ENCODE measurements at regions not wholly inside any gene's neighbourhood (a gene's known extent, or its start where the extent isn't known, plus 50 kb on each side); places are given as distances from the start of the nearest gene placed in this dataset.

GRCh38 chr14:44639781-44640385 lies 132.8 kb upstream of the FSCB start:
- TF ChIP-seq, protein P1, sequence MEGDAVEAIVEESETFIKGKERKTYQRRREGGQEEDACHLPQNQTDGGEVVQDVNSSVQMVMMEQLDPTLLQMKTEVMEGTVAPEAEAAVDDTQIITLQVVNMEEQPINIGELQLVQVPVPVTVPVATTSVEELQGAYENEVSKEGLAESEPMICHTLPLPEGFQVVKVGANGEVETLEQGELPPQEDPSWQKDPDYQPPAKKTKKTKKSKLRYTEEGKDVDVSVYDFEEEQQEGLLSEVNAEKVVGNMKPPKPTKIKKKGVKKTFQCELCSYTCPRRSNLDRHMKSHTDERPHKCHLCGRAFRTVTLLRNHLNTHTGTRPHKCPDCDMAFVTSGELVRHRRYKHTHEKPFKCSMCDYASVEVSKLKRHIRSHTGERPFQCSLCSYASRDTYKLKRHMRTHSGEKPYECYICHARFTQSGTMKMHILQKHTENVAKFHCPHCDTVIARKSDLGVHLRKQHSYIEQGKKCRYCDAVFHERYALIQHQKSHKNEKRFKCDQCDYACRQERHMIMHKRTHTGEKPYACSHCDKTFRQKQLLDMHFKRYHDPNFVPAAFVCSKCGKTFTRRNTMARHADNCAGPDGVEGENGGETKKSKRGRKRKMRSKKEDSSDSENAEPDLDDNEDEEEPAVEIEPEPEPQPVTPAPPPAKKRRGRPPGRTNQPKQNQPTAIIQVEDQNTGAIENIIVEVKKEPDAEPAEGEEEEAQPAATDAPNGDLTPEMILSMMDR (IDR thresholded peaks at IDR 0.05), result no peak
- Histone ChIP-seq H3K36me3 (no peaks in the 10 kb centered on the region), H3K27me3 (no peaks in the 10 kb centered on the region), H3K9me3 (no peaks in the 10 kb centered on the region), H3K27ac (no peak overlapping the region), H3K4me1 (ENCODE audit: control insufficient read depth in 1 of 2, insufficient read depth in 1 of 2, low read depth in 1 of 2, low read length in 1 of 2) (no peaks in the 10 kb centered on the region), H3K4me3 (ENCODE audit: low read depth in 1 of 2, low read length in 1 of 2) (no peak overlapping the region)

- Histone ChIP-seq H3K27me3 (no peaks in the 10 kb centered on the region), H3K27ac (no peak overlapping the region), H3K4me3 (ENCODE audit: low read depth in 1 of 2, low read length in 1 of 2) (no peak overlapping the region), H3K36me3 (no peaks in the 10 kb centered on the region), H3K4me1 (ENCODE audit: control insufficient read depth in 1 of 2, insufficient read depth in 1 of 2, low read depth in 1 of 2, low read length in 1 of 2) (no peaks in the 10 kb centered on the region), H3K9me3 (no peaks in the 10 kb centered on the region)
- TF ChIP-seq, protein P1 (IDR thresholded peaks at IDR 0.05), result no peak
These were observed 127.6 kb upstream of the FSCB start for GRCh38 chr14:44634692-44635091.

DNA sequence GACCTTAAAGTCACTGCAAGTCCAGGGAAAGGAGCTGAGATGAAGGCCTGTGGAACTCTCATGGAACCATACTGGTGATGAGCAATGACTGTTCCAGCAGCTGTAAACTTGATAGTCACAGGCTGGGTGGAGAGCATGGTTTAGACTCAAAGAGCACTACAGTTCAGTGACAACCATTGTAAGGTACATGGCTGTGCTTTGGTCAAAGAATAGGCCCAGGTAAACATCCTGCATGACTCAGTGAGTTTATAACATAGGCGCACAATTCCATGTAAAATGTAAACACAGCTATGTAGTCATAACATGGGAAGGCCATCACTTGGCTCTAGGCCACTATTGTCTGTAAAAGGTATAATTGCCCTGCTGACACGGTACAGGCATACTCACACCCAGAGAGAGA lies 119.3 kb upstream of the FSCB start:
- H3K4me3 ChIP-seq (ENCODE audit: low read depth in 1 of 2, low read length in 1 of 2), result no peak overlapping the region
- H3K9me3 ChIP-seq, result no peaks in the 10 kb centered on the region
- H3K4me1 ChIP-seq (ENCODE audit: control insufficient read depth in 1 of 2, insufficient read depth in 1 of 2, low read depth in 1 of 2, low read length in 1 of 2), result no peaks in the 10 kb centered on the region
- no peak overlapping the region for H3K27ac ChIP-seq
- no peaks in the 10 kb centered on the region for H3K27me3 ChIP-seq
- no peaks in the 10 kb centered on the region for H3K36me3 ChIP-seq
- TF ChIP-seq, protein P1 (IDR thresholded peaks at IDR 0.05), result no peak

DNA sequence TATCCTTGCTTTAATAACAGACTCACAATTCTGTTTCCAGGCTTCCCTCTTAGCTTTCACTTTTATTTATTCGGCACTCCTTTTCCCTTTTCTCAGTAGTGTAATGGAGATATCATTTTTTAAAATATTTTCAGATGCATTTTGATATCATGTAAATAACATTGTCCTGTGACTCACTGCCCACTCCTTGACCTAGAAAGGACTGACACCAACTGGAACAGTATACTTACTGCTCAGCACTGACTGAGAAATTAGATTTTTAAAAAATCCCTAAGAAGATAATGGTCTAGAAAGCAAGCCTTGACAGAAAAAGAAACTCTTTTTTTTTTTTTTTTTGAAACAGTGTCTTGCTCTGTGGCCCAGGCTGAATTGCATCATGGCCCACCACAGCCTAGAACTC lies 118.0 kb upstream of the FSCB start:
- no peaks in the 10 kb centered on the region for H3K9me3 ChIP-seq
- no peaks in the 10 kb centered on the region for H3K36me3 ChIP-seq
- H3K27me3 ChIP-seq, result no peaks in the 10 kb centered on the region
- no peaks in the 10 kb centered on the region for H3K4me1 ChIP-seq (ENCODE audit: control insufficient read depth in 1 of 2, insufficient read depth in 1 of 2, low read depth in 1 of 2, low read length in 1 of 2)
- no peak overlapping the region for H3K4me3 ChIP-seq (ENCODE audit: low read depth in 1 of 2, low read length in 1 of 2)
- TF ChIP-seq, protein P1 (IDR thresholded peaks at IDR 0.05), result no peak
- no peak overlapping the region for H3K27ac ChIP-seq

GRCh38 chr14:44620121-44621019 lies 113.3 kb upstream of the FSCB start:
- no peaks in the 10 kb centered on the region for H3K9me3 ChIP-seq
- no peak overlapping the region for H3K4me3 ChIP-seq (ENCODE audit: low read depth in 1 of 2, low read length in 1 of 2)
- no peak overlapping the region for H3K27ac ChIP-seq
- no peaks in the 10 kb centered on the region for H3K4me1 ChIP-seq (ENCODE audit: control insufficient read depth in 1 of 2, insufficient read depth in 1 of 2, low read depth in 1 of 2, low read length in 1 of 2)
- no peaks in the 10 kb centered on the region for H3K27me3 ChIP-seq
- H3K36me3 ChIP-seq, result no peaks in the 10 kb centered on the region
- TF ChIP-seq, protein P1 (IDR thresholded peaks at IDR 0.05), result no peak

All from neutrophil (primary cell).